SK-N-SH treated with all-trans-retinoic acid at 6 μM for 48 hours (cell line): ENCODE measurements at regions not wholly inside any gene's neighbourhood (a gene's known extent, or its start where the extent isn't known, plus 50 kb on each side); places are given as distances from the start of the nearest gene placed in this dataset.

ENCODE experiments used
- ATAC-seq: fragments of 200-7000 bp; cut with Tn5 transposase; 3 replicates; pipeline ENCODE4 v1.9.1; 2020; ENCODE audit warnings: mild to moderate bottlenecking, moderate library complexity
- ARNTL ChIP-seq: fragments of 450-650 bp; formaldehyde crosslinking; IDR thresholded peaks from 2 replicates; pipeline ENCODE4 v1.5.0; 2020; ENCODE audit warnings: low read depth, mild to moderate bottlenecking, moderate library complexity, borderline replicate concordance
- BACH2 ChIP-seq: fragments of 250-450 bp; sonication (Bioruptor Pico); IDR thresholded peaks from 2 replicates; pipeline ENCODE4 v1.9.0; 2021; ENCODE audit warnings: mild to moderate bottlenecking, borderline replicate concordance
- CSDC2 ChIP-seq: fragments of 250-450 bp; sonication (Bioruptor Pico); IDR thresholded peaks from 2 replicates; pipeline ENCODE4 v1.5.0; 2020; ENCODE audit warnings: mild to moderate bottlenecking, moderate library complexity
- ESRRG ChIP-seq: fragments of 250-450 bp; sonication (Bioruptor Pico); IDR thresholded peaks from 2 replicates; pipeline ENCODE4 v1.6.1; 2021; ENCODE audit warnings: mild to moderate bottlenecking
- GLIS3 ChIP-seq: fragments of 250-450 bp; sonication (Bioruptor Pico); IDR thresholded peaks from 2 replicates; pipeline ENCODE4 v1.5.0; 2020; ENCODE audit warnings: mild to moderate bottlenecking, moderate library complexity
- ISL1 ChIP-seq: fragments of 250-450 bp; sonication (Bioruptor Pico); IDR thresholded peaks from 2 replicates; pipeline ENCODE4 v2.1.2; 2022; ENCODE audit warnings: mild to moderate bottlenecking, moderate library complexity
- OSR1 ChIP-seq: fragments of 250-450 bp; sonication (Bioruptor Pico); IDR thresholded peaks from 2 replicates; pipeline ENCODE4 v1.8.0; 2022; ENCODE audit warnings: moderate library complexity, mild to moderate bottlenecking, inconsistent platforms
- PPARA ChIP-seq: fragments of 250-450 bp; sonication (Bioruptor Pico); IDR thresholded peaks from 2 replicates; pipeline ENCODE4 v1.5.0; 2020; ENCODE audit warnings: mild to moderate bottlenecking, borderline replicate concordance
- RARB ChIP-seq: fragments of 250-450 bp; sonication (Bioruptor Pico); IDR thresholded peaks from 2 replicates; pipeline ENCODE4 v1.8.0; 2021; ENCODE audit warnings: mild to moderate bottlenecking, moderate library complexity
- SNAI2 ChIP-seq: fragments of 250-450 bp; sonication (Bioruptor Pico); IDR thresholded peaks from 2 replicates; pipeline ENCODE4 v1.5.0; 2020; ENCODE audit warnings: mild to moderate bottlenecking, moderate library complexity
- TCF4 ChIP-seq: fragments of 250-450 bp; sonication (Bioruptor Pico); IDR thresholded peaks from 2 replicates; pipeline ENCODE4 v1.8.0; 2021; ENCODE audit warnings: mild to moderate bottlenecking, moderate library complexity, borderline replicate concordance
- TOX ChIP-seq: fragments of 250-450 bp; sonication (Bioruptor Pico); IDR thresholded peaks from 2 replicates; pipeline ENCODE4 v1.8.0; 2021; ENCODE audit warnings: mild to moderate bottlenecking, moderate library complexity, borderline replicate concordance
- ZC3H10 ChIP-seq: fragments of 250-450 bp; sonication (Bioruptor Pico); IDR thresholded peaks from 2 replicates; pipeline ENCODE4 v1.5.1; 2021; ENCODE audit warnings: mild to moderate bottlenecking, moderate library complexity
- ZFP3 ChIP-seq: fragments of 250-450 bp; sonication (Bioruptor Pico); IDR thresholded peaks from 2 replicates; pipeline ENCODE4 v1.5.0; 2020; ENCODE audit warnings: mild to moderate bottlenecking, moderate library complexity
- ZFP30 ChIP-seq: fragments of 450-650 bp; formaldehyde crosslinking; IDR thresholded peaks from 2 replicates; pipeline ENCODE4 v1.5.0; 2022; ENCODE audit warnings: mild to moderate bottlenecking, moderate library complexity
- ZNF565 ChIP-seq: fragments of 450-650 bp; formaldehyde crosslinking; conservative IDR thresholded peaks from 2 replicates; pipeline ENCODE4 v1.5.0; 2020; ENCODE audit warnings: low read depth, mild to moderate bottlenecking, moderate library complexity
- ZNF70 ChIP-seq: fragments of 450-650 bp; formaldehyde crosslinking; IDR thresholded peaks from 2 replicates; pipeline ENCODE4 v1.5.0; 2020; ENCODE audit warnings: mild to moderate bottlenecking, moderate library complexity
- ZNF8 ChIP-seq: fragments of 450-650 bp; formaldehyde crosslinking; IDR thresholded peaks from 2 replicates; pipeline ENCODE4 v1.5.0; 2020; ENCODE audit warnings: mild to moderate bottlenecking, moderate library complexity
- TF ChIP-seq, protein P1 (sequence below): fragments of 250-450 bp; sonication (Bioruptor Pico); IDR thresholded peaks from 2 replicates; pipeline ENCODE4 v1.5.0; 2020; ENCODE audit warnings: mild to moderate bottlenecking, moderate library complexity
- TF ChIP-seq, protein P2 (sequence below): fragments of 250-450 bp; sonication (Bioruptor Pico); IDR thresholded peaks from 2 replicates; pipeline ENCODE4 v1.5.1; 2020; ENCODE audit warnings: low read depth, mild to moderate bottlenecking, moderate library complexity
- TF ChIP-seq, protein P3 (sequence below): fragments of 250-450 bp; sonication (Bioruptor Pico); IDR thresholded peaks from 2 replicates; pipeline ENCODE4 v1.8.0; 2020; ENCODE audit warnings: mild to moderate bottlenecking, moderate library complexity, borderline replicate concordance
- TF ChIP-seq, protein P4 (sequence below): fragments of 250-450 bp; sonication (Bioruptor Pico); IDR thresholded peaks from 2 replicates; pipeline ENCODE4 v1.5.1; 2021; ENCODE audit warnings: mild to moderate bottlenecking, moderate library complexity

DNA sequence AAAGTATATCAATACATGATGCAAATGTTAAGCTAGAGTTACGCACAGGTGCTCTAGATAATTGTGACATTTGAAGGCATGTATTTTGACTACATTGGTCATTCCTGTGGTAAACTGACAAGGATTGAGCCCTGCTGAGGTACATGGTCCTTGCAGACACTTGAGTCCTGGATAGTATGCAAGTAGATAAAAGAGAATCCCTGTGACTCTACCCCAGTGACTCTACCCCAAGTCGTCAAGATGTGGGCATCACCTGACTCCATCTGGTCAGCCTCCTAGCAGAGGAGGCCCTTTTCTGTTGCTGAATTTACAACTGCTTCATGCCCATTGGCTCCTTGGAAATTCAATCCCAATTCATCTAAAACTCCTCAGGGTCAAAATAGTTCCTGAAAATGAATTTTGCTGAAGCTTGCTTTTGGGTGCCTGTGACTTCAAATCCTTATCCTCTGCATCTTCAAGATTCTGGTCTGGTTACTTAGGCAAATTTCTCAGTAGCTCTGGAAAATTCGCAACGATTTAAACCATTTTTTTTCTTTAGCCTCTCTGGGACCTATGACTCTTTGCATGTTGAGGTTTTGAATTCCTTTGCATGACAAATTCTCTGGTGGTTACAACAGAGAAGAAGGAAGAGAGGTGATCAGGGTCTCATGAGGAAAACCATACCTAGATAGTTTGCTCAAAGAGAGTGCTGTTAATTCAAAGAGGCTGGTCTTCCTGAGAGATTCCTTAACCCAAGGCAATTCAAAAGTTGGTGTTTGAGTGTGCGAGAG is 422.1 kb downstream of the FGF9 start:
- no peak for ATAC-seq

DNA sequence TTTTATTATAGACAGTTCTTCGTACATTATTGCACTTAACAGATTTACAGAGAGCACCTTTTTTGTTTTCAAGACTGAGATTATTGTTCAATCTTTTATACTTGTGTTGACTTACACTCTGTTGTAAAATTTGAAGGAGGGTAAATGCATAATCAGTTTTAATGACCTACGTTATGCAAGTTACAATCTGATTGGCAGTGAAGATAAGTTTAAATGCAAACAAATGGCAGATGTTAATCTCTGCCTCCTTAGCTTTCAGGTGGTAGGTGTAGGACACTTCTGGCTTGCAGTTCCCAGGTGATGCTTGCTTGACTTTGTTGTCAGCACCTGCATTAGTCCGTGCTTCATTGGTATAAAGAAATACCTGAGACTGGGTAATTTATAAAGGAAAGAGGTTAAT is 424.9 kb downstream of the FGF9 start:
- no peak for TF ChIP-seq ZNF70 (CRISPR knock-in tag)
- TF ChIP-seq PPARA = no peak
- TF ChIP-seq RARB = no peak
- TF ChIP-seq, protein P1, sequence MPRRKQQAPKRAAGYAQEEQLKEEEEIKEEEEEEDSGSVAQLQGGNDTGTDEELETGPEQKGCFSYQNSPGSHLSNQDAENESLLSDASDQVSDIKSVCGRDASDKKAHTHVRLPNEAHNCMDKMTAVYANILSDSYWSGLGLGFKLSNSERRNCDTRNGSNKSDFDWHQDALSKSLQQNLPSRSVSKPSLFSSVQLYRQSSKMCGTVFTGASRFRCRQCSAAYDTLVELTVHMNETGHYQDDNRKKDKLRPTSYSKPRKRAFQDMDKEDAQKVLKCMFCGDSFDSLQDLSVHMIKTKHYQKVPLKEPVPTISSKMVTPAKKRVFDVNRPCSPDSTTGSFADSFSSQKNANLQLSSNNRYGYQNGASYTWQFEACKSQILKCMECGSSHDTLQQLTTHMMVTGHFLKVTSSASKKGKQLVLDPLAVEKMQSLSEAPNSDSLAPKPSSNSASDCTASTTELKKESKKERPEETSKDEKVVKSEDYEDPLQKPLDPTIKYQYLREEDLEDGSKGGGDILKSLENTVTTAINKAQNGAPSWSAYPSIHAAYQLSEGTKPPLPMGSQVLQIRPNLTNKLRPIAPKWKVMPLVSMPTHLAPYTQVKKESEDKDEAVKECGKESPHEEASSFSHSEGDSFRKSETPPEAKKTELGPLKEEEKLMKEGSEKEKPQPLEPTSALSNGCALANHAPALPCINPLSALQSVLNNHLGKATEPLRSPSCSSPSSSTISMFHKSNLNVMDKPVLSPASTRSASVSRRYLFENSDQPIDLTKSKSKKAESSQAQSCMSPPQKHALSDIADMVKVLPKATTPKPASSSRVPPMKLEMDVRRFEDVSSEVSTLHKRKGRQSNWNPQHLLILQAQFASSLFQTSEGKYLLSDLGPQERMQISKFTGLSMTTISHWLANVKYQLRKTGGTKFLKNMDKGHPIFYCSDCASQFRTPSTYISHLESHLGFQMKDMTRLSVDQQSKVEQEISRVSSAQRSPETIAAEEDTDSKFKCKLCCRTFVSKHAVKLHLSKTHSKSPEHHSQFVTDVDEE (CRISPR knock-in tag) = no peak
- no peak for TF ChIP-seq OSR1 (CRISPR knock-in tag)
- no peak for TF ChIP-seq ISL1 (CRISPR knock-in tag)
- no peak for TF ChIP-seq ZNF565 (CRISPR knock-in tag)
- TF ChIP-seq, protein P2, sequence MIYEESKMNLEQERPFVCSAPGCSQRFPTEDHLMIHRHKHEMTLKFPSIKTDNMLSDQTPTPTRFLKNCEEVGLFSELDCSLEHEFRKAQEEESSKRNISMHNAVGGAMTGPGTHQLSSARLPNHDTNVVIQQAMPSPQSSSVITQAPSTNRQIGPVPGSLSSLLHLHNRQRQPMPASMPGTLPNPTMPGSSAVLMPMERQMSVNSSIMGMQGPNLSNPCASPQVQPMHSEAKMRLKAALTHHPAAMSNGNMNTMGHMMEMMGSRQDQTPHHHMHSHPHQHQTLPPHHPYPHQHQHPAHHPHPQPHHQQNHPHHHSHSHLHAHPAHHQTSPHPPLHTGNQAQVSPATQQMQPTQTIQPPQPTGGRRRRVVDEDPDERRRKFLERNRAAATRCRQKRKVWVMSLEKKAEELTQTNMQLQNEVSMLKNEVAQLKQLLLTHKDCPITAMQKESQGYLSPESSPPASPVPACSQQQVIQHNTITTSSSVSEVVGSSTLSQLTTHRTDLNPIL (CRISPR knock-in tag) = no peak
- no peak for TF ChIP-seq ESRRG (CRISPR knock-in tag)
- no peak for TF ChIP-seq SNAI2 (CRISPR knock-in tag)
- no peak for TF ChIP-seq ZNF8
- TF ChIP-seq TOX (CRISPR knock-in tag) = no peak
- ATAC-seq = no peak

More for the DNA sequence above, 422.1 kb downstream of the FGF9 start:
- no peak for TF ChIP-seq ISL1 (CRISPR knock-in tag)
- TF ChIP-seq TCF4 (CRISPR knock-in tag) = no peak
- no peak for TF ChIP-seq ZNF8
- no peak for TF ChIP-seq PPARA
- TF ChIP-seq ARNTL = no peak
- TF ChIP-seq ZNF70 (CRISPR knock-in tag) = no peak
- TF ChIP-seq, protein P3, sequence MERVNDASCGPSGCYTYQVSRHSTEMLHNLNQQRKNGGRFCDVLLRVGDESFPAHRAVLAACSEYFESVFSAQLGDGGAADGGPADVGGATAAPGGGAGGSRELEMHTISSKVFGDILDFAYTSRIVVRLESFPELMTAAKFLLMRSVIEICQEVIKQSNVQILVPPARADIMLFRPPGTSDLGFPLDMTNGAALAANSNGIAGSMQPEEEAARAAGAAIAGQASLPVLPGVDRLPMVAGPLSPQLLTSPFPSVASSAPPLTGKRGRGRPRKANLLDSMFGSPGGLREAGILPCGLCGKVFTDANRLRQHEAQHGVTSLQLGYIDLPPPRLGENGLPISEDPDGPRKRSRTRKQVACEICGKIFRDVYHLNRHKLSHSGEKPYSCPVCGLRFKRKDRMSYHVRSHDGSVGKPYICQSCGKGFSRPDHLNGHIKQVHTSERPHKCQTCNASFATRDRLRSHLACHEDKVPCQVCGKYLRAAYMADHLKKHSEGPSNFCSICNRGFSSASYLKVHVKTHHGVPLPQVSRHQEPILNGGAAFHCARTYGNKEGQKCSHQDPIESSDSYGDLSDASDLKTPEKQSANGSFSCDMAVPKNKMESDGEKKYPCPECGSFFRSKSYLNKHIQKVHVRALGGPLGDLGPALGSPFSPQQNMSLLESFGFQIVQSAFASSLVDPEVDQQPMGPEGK (CRISPR knock-in tag) = no peak
- TF ChIP-seq, protein P2 (CRISPR knock-in tag) = no peak
- TF ChIP-seq GLIS3 (CRISPR knock-in tag) = no peak

DNA sequence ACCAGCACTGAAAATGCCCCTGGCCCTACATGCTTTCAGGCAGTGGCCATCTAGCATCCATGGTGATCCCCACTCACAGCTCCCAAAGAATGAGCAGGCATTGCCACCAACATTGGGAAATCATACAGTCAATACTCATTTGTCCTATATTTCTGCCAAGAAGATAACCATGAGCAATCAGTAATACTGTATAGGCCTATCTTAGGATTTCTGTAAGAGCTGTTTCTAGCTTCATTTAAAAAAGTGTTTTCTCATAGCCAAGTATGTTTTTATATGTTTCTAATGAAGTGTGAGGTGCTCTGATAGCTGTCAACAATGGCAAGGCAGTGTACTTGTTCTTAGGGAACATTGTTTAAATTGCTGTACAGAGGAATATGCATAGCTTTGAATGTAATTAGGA is 428.7 kb downstream of the FGF9 start:
- ATAC-seq = no peak
- TF ChIP-seq CSDC2 (CRISPR knock-in tag) (no peak), ISL1 (CRISPR knock-in tag) (no peak), ZFP30 (no peak), PPARA (no peak), ZNF70 (CRISPR knock-in tag) (no peak), BACH2 (CRISPR knock-in tag) (no peak), ZC3H10 (CRISPR knock-in tag) (no peak), GLIS3 (CRISPR knock-in tag) (no peak), ZFP3 (no peak)
- TF ChIP-seq, protein P4, sequence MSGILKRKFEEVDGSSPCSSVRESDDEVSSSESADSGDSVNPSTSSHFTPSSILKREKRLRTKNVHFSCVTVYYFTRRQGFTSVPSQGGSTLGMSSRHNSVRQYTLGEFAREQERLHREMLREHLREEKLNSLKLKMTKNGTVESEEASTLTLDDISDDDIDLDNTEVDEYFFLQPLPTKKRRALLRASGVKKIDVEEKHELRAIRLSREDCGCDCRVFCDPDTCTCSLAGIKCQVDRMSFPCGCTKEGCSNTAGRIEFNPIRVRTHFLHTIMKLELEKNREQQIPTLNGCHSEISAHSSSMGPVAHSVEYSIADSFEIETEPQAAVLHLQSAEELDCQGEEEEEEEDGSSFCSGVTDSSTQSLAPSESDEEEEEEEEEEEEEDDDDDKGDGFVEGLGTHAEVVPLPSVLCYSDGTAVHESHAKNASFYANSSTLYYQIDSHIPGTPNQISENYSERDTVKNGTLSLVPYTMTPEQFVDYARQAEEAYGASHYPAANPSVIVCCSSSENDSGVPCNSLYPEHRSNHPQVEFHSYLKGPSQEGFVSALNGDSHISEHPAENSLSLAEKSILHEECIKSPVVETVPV (CRISPR knock-in tag) = no peak
- TF ChIP-seq, protein P2 (CRISPR knock-in tag) = no peak
- TF ChIP-seq, all 23 proteins: peak for 0
